ENCODE measurements at regions not wholly inside any gene's neighbourhood (a gene's known extent, or its start where the extent isn't known, plus 50 kb on each side); places are given as distances from the start of the nearest gene placed in this dataset.
A peak's percentile ranks its signal among the peaks of the same experiment; 100 is the strongest.
"Not testable (repeated sequence)": the region's sequence is repeated elsewhere in the genome, so short reads cannot be mapped to it uniquely, and the experiment has no call there.

GRCh38 chr14:71165121-71166031 is 258.1 kb downstream of the PCNX1 start:
- peaks cover 42% of the 10 kb centered on the region for H3K27me3 Mint-ChIP-seq (ENCODE audit: low read depth)

GRCh38 chr14:71166180-71166837 is 259.1 kb downstream of the PCNX1 start:
- Mint-ChIP-seq H3K36me3 (ENCODE audit: low read depth) (no peaks in the 10 kb centered on the region), H3K27ac (no peak overlapping the region), H3K4me1 (ENCODE audit: low read depth) (peaks cover 19% of the 10 kb centered on the region), H3K9me3 (no peaks in the 10 kb centered on the region), H3K27me3 (ENCODE audit: low read depth) (peaks cover 35% of the 10 kb centered on the region), H3K4me3 (no peak overlapping the region)

More at GRCh38 chr14:71165121-71166031, 258.1 kb downstream of the PCNX1 start:
- Mint-ChIP-seq H3K9me3 (peaks cover 5% of the 10 kb centered on the region), H3K4me3 (no peak overlapping the region), H3K36me3 (ENCODE audit: low read depth) (peaks cover 1% of the 10 kb centered on the region), H3K4me1 (ENCODE audit: low read depth) (peaks cover 19% of the 10 kb centered on the region), H3K27ac (no peak overlapping the region)

- not testable (repeated sequence) for H3K4me3 Mint-ChIP-seq; H3K27ac Mint-ChIP-seq; H3K36me3 Mint-ChIP-seq (ENCODE audit: low read depth); H3K9me3 Mint-ChIP-seq
- Mint-ChIP-seq H3K27me3 (ENCODE audit: low read depth) (peaks cover 33% of the 10 kb centered on the region), H3K4me1 (ENCODE audit: low read depth) (peaks cover 19% of the 10 kb centered on the region)
Observed at GRCh38 chr14:71167325-71167950, 260.2 kb downstream of the PCNX1 start.

GRCh38 chr14:71168161-71168560 is 260.9 kb downstream of the PCNX1 start:
- peak overlapping the region; percentile 47 for H3K27ac Mint-ChIP-seq
- H3K36me3 Mint-ChIP-seq (ENCODE audit: low read depth); H3K9me3 Mint-ChIP-seq: not testable (repeated sequence)

GRCh38 chr14:71168564-71169427 is 261.5 kb downstream of the PCNX1 start:
- Mint-ChIP-seq H3K9me3 (no peaks in the 10 kb centered on the region), H3K36me3 (ENCODE audit: low read depth) (no peaks in the 10 kb centered on the region), H3K27ac (peak overlapping the region; percentile 47), H3K4me1 (ENCODE audit: low read depth) (peaks cover 17% of the 10 kb centered on the region), H3K4me3 (peak overlapping the region; percentile 73), H3K27me3 (ENCODE audit: low read depth) (peaks cover 36% of the 10 kb centered on the region)

More at GRCh38 chr14:71168161-71168560, 260.9 kb downstream of the PCNX1 start:
- Mint-ChIP-seq H3K4me3 (peak overlapping the region; percentile 73), H3K4me1 (ENCODE audit: low read depth) (peaks cover 19% of the 10 kb centered on the region), H3K27me3 (ENCODE audit: low read depth) (peaks cover 36% of the 10 kb centered on the region)

GRCh38 chr14:71169861-71170260 is 262.6 kb downstream of the PCNX1 start:
- Mint-ChIP-seq H3K4me3 (no peak overlapping the region), H3K9me3 (no peaks in the 10 kb centered on the region), H3K27me3 (ENCODE audit: low read depth) (peaks cover 36% of the 10 kb centered on the region), H3K27ac (no peak overlapping the region), H3K4me1 (ENCODE audit: low read depth) (peaks cover 16% of the 10 kb centered on the region), H3K36me3 (ENCODE audit: low read depth) (no peaks in the 10 kb centered on the region)

GRCh38 chr14:71175491-71175890 is 268.2 kb downstream of the PCNX1 start:
- H3K9me3 Mint-ChIP-seq, result no peaks in the 10 kb centered on the region
- H3K27ac Mint-ChIP-seq, result no peak overlapping the region
- H3K4me3 Mint-ChIP-seq, result no peak overlapping the region
- H3K27me3 Mint-ChIP-seq (ENCODE audit: low read depth), result peaks cover 15% of the 10 kb centered on the region
- no peaks in the 10 kb centered on the region for H3K36me3 Mint-ChIP-seq (ENCODE audit: low read depth)
- H3K4me1 Mint-ChIP-seq (ENCODE audit: low read depth), result no peaks in the 10 kb centered on the region

GRCh38 chr14:71179066-71179465 is 271.8 kb downstream of the PCNX1 start:
- Mint-ChIP-seq H3K27me3 (ENCODE audit: low read depth) (peaks cover 5% of the 10 kb centered on the region), H3K36me3 (ENCODE audit: low read depth) (no peaks in the 10 kb centered on the region), H3K9me3 (no peaks in the 10 kb centered on the region), H3K27ac (no peak overlapping the region), H3K4me3 (no peak overlapping the region), H3K4me1 (ENCODE audit: low read depth) (no peaks in the 10 kb centered on the region)

GRCh38 chr14:71180397-71180796 is 273.1 kb downstream of the PCNX1 start:
- no peaks in the 10 kb centered on the region for H3K9me3 Mint-ChIP-seq
- peaks cover 5% of the 10 kb centered on the region for H3K27me3 Mint-ChIP-seq (ENCODE audit: low read depth)
- H3K36me3 Mint-ChIP-seq (ENCODE audit: low read depth), result no peaks in the 10 kb centered on the region
- H3K27ac Mint-ChIP-seq, result no peak overlapping the region
- H3K4me1 Mint-ChIP-seq (ENCODE audit: low read depth), result no peaks in the 10 kb centered on the region
- no peak overlapping the region for H3K4me3 Mint-ChIP-seq

- H3K27ac Mint-ChIP-seq, result no peak overlapping the region
- H3K9me3 Mint-ChIP-seq, result no peaks in the 10 kb centered on the region
- H3K4me3 Mint-ChIP-seq, result no peak overlapping the region
- no peaks in the 10 kb centered on the region for H3K36me3 Mint-ChIP-seq (ENCODE audit: low read depth)
- H3K4me1 Mint-ChIP-seq (ENCODE audit: low read depth), result no peaks in the 10 kb centered on the region
- H3K27me3 Mint-ChIP-seq (ENCODE audit: low read depth), result peaks cover 7% of the 10 kb centered on the region
Observed at GRCh38 chr14:71181215-71182003, 274.1 kb downstream of the PCNX1 start.

- Mint-ChIP-seq H3K4me3 (no peak overlapping the region), H3K4me1 (ENCODE audit: low read depth) (no peaks in the 10 kb centered on the region), H3K9me3 (no peaks in the 10 kb centered on the region), H3K36me3 (ENCODE audit: low read depth) (no peaks in the 10 kb centered on the region), H3K27me3 (ENCODE audit: low read depth) (peaks cover 9% of the 10 kb centered on the region), H3K27ac (no peak overlapping the region)
Observed at GRCh38 chr14:71183876-71184689, 276.8 kb downstream of the PCNX1 start.

- no peaks in the 10 kb centered on the region for H3K4me1 Mint-ChIP-seq (ENCODE audit: low read depth)
- no peak overlapping the region for H3K27ac Mint-ChIP-seq
- no peaks in the 10 kb centered on the region for H3K36me3 Mint-ChIP-seq (ENCODE audit: low read depth)
- peaks cover 16% of the 10 kb centered on the region for H3K27me3 Mint-ChIP-seq (ENCODE audit: low read depth)
- H3K9me3 Mint-ChIP-seq, result no peaks in the 10 kb centered on the region
- no peak overlapping the region for H3K4me3 Mint-ChIP-seq
Observed at GRCh38 chr14:71185637-71186036, 278.4 kb downstream of the PCNX1 start.
